Fibroblast of pulmonary artery (primary cell): ENCODE measurements at regions not wholly inside any gene's neighbourhood (a gene's known extent, or its start where the extent isn't known, plus 50 kb on each side); places are given as distances from the start of the nearest gene placed in this dataset.

ENCODE experiments used
- DNase-seq: peaks from one replicate; pipeline ENCODE4 v3.0.0-alpha.2; 2010; ENCODE audit warnings: low read depth
- H3K4me3 ChIP-seq: replicated peaks from 2 replicates; pipeline ENCODE4 v1.5.1; 2011; ENCODE audit warnings: low read depth, mild to moderate bottlenecking, control low read depth, low read length, moderate library complexity
- CTCF ChIP-seq: IDR thresholded peaks from 2 replicates; pipeline ENCODE4 v1.5.1; 2011; ENCODE audit warnings: mild to moderate bottlenecking, control low read depth, low read length, inconsistent platforms; ENCODE audit errors: missing control alignments

GRCh38 chr11:109302591-109303334 lies 119.2 kb upstream of the C11orf87 start:
- no peak for DNase-seq
- H3K4me3 ChIP-seq, result no peak overlapping the region
- no peak for TF ChIP-seq CTCF

- DNase-seq, result no peak
- no peak overlapping the region for H3K4me3 ChIP-seq
- no peak for TF ChIP-seq CTCF
These were observed 118.6 kb upstream of the C11orf87 start for GRCh38 chr11:109303342-109303741.

GRCh38 chr11:109304159-109304558 lies 117.8 kb upstream of the C11orf87 start:
- DNase-seq, result peak; percentile 17
- H3K4me3 ChIP-seq, result no peak overlapping the region
- TF ChIP-seq CTCF, result no peak

GRCh38 chr11:109305009-109305408 lies 117.0 kb upstream of the C11orf87 start:
- H3K4me3 ChIP-seq, result no peak overlapping the region
- DNase-seq, result no peak
- TF ChIP-seq CTCF, result no peak

GRCh38 chr11:109306322-109306721 lies 115.7 kb upstream of the C11orf87 start:
- H3K4me3 ChIP-seq, result no peak overlapping the region
- TF ChIP-seq CTCF, result no peak
- peak; percentile 8 for DNase-seq

GRCh38 chr11:109307366-109307765 lies 114.6 kb upstream of the C11orf87 start:
- no peak for TF ChIP-seq CTCF

GRCh38 chr11:109308551-109308950 lies 113.4 kb upstream of the C11orf87 start:
- no peak for DNase-seq
- TF ChIP-seq CTCF, result no peak
- H3K4me3 ChIP-seq, result no peak overlapping the region

More at GRCh38 chr11:109307366-109307765, 114.6 kb upstream of the C11orf87 start:
- DNase-seq, result no peak
- no peak overlapping the region for H3K4me3 ChIP-seq
